WI38 (cell line): ENCODE measurements at regions not wholly inside any gene's neighbourhood (a gene's known extent, or its start where the extent isn't known, plus 50 kb on each side); places are given as distances from the start of the nearest gene placed in this dataset.

Experiments
- H3K4me3 ChIP-seq: 2 replicates; pipeline ENCODE4 v1.5.1; 2011; ENCODE audit warnings: low read depth, mild to moderate bottlenecking, control low read depth, low read length
- CTCF ChIP-seq: IDR thresholded peaks from 2 replicates; pipeline ENCODE4 v1.5.1; 2012; ENCODE audit warnings: low read depth, mild to moderate bottlenecking, control low read depth, low read length

GRCh38 chr13:53605326-53605725 is 576.7 kb downstream of the OLFM4 start:
- no peak for TF ChIP-seq CTCF
- no peak overlapping the region for H3K4me3 ChIP-seq

- TF ChIP-seq CTCF = no peak
- H3K4me3 ChIP-seq = no peak overlapping the region
Measured at GRCh38 chr13:53612200-53612599, 583.6 kb downstream of the OLFM4 start.

- TF ChIP-seq CTCF = no peak
- H3K4me3 ChIP-seq = no peak overlapping the region
Measured at GRCh38 chr13:53622456-53622855, 593.8 kb downstream of the OLFM4 start.

GRCh38 chr13:53623146-53623545 is 594.5 kb downstream of the OLFM4 start:
- H3K4me3 ChIP-seq = no peak overlapping the region
- no peak for TF ChIP-seq CTCF

- TF ChIP-seq CTCF = no peak
- no peak overlapping the region for H3K4me3 ChIP-seq
Measured at GRCh38 chr13:53631511-53631910, 602.9 kb downstream of the OLFM4 start.

GRCh38 chr13:53638040-53638439 is 609.4 kb downstream of the OLFM4 start:
- TF ChIP-seq CTCF = no peak
- no peak overlapping the region for H3K4me3 ChIP-seq

- no peak for TF ChIP-seq CTCF
- no peak overlapping the region for H3K4me3 ChIP-seq
Measured at GRCh38 chr13:53642306-53642705, 613.7 kb downstream of the OLFM4 start.
